ENCODE measurements at regions not wholly inside any gene's neighbourhood (a gene's known extent, or its start where the extent isn't known, plus 50 kb on each side); places are given as distances from the start of the nearest gene placed in this dataset.

DNA sequence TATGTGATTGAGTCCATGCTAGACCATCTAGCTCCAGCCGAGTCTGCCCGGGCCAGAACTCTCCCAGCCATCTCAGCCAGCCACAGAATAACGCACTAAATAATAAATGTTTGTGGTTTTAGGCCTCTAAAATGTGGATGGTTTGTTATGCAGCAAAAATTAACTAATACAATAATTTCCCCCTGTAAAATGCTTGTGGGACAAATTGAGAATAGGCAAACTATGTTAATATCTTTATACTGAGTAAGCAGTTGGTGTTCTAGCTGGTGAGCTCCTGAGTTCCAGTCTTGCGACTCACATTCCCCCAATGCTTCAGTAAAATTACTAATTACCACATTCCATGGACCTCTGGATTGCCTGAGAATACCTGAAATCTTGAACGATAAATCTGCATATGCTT lies 316.8 kb upstream of the NFE2L3 start:
- Histone ChIP-seq H3K4me1 (ENCODE audit: control insufficient read depth, extremely low read depth, insufficient read depth, low read length) (peaks cover 5% of the 10 kb centered on the region), H3K4me2 (ENCODE audit: insufficient read depth, low read length) (no peak overlapping the region), H3K36me3 (ENCODE audit: control insufficient read depth in 2 of 2, extremely low read depth in 1 of 2, insufficient read depth in 2 of 2, low read length in 2 of 2) (no peaks in the 10 kb centered on the region), H2AFZ (ENCODE audit: low read depth, low read length) (no peak overlapping the region), H3K9ac (replicated peaks; ENCODE audit: extremely low read depth, insufficient read depth, low read length) (no peak overlapping the region), H3K27ac (ENCODE audit: insufficient read depth, low read depth, low read length) (no peak overlapping the region), H4K20me1 (replicated peaks; ENCODE audit: control insufficient read depth, extremely low read depth, insufficient read depth, low read length) (no peaks in the 10 kb centered on the region), H3K79me2 (ENCODE audit: control insufficient read depth, insufficient read depth, low read length) (no peaks in the 10 kb centered on the region), H3K27me3 (ENCODE audit: control insufficient read depth in 2 of 2, insufficient read depth in 2 of 2, low read length in 2 of 2) (peaks cover 0 to 1% of the 10 kb centered on the region in 2 experiments), H3K9me1 (replicated peaks; ENCODE audit: control insufficient read depth, extremely low read depth, insufficient read depth, low read length) (no peaks in the 10 kb centered on the region), H3K9me3 (replicated peaks; ENCODE audit: control insufficient read depth, insufficient read depth, low read length) (no peaks in the 10 kb centered on the region), H3K4me3 (replicated peaks in 1 of 3; ENCODE audit: insufficient read depth in 1 of 3, low read depth in 1 of 3, low read length in 3 of 3) (no peak overlapping the region)
- intact Hi-C loops (cut with micrococcal nuclease) (no loop called here), dilution Hi-C loops (cut with MboI; ENCODE audit: extremely low pct_ligation_motif_present, low sequenced_read_pairs) (no loop called here)
- no TSS peak for BruUV-seq (replicated peaks)
- POLR2A ChIA-PET: no interaction called here
- DNase-seq (ENCODE audit: low read depth, low spot score) (no peak), FAIRE-seq (no peak)
- CTCF ChIA-PET: interaction anchor here (0.8 to 1.7 kb wide), 2 partner anchors 12 to 17 kb away, joined by 3 read pairs; no protein-coding TSS in a partner anchor
- no peak for TF ChIP-seq GATA2 (IDR thresholded peaks at IDR 0.05; ENCODE audit: insufficient read depth, insufficient read length, low read depth, low read length)
- TF ChIP-seq POLR2A (IDR thresholded peaks at IDR 0.05; ENCODE audit: low read depth, low read length): no peak
- TF ChIP-seq JUN (IDR thresholded peaks at IDR 0.05; ENCODE audit: borderline replicate concordance, insufficient read depth, insufficient read length, low read depth): no peak
- TF ChIP-seq MYC (IDR thresholded peaks at IDR 0.05; ENCODE audit: low read depth, low read length): no peak
- TF ChIP-seq FOS (IDR thresholded peaks at IDR 0.05; ENCODE audit: borderline replicate concordance, insufficient read depth, low read length): no peak
- TF ChIP-seq POLR2AphosphoS5 (IDR thresholded peaks at IDR 0.05; ENCODE audit: insufficient read depth, low read depth, low read length): no peak
- TF ChIP-seq, protein P1, sequence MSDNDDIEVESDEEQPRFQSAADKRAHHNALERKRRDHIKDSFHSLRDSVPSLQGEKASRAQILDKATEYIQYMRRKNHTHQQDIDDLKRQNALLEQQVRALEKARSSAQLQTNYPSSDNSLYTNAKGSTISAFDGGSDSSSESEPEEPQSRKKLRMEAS (IDR thresholded peaks at IDR 0.05; ENCODE audit: insufficient read depth, insufficient read length): no peak
- TF ChIP-seq, protein P2, sequence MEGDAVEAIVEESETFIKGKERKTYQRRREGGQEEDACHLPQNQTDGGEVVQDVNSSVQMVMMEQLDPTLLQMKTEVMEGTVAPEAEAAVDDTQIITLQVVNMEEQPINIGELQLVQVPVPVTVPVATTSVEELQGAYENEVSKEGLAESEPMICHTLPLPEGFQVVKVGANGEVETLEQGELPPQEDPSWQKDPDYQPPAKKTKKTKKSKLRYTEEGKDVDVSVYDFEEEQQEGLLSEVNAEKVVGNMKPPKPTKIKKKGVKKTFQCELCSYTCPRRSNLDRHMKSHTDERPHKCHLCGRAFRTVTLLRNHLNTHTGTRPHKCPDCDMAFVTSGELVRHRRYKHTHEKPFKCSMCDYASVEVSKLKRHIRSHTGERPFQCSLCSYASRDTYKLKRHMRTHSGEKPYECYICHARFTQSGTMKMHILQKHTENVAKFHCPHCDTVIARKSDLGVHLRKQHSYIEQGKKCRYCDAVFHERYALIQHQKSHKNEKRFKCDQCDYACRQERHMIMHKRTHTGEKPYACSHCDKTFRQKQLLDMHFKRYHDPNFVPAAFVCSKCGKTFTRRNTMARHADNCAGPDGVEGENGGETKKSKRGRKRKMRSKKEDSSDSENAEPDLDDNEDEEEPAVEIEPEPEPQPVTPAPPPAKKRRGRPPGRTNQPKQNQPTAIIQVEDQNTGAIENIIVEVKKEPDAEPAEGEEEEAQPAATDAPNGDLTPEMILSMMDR (IDR thresholded peaks at IDR 0.05; ENCODE audit: extremely low read depth in 1 of 2, insufficient read depth in 1 of 2, low read depth in 1 of 2, low read length in 2 of 2): no peak
- TF ChIP-seq EZH2 (IDR thresholded peaks at IDR 0.05; ENCODE audit: borderline replicate concordance, low read depth, low read length, severe bottlenecking): no peak
